Ishikawa (cell line): ENCODE measurements at regions not wholly inside any gene's neighbourhood (a gene's known extent, or its start where the extent isn't known, plus 50 kb on each side); places are given as distances from the start of the nearest gene placed in this dataset.

Source experiments
- CEBPB ChIP-seq: IDR thresholded peaks from 2 replicates; pipeline ENCODE4 v1.6.1; 2012
- CREB1 ChIP-seq: IDR thresholded peaks from 2 replicates; pipeline ENCODE4 v1.6.1; 2012; ENCODE audit warnings: low read depth
- EGR1 ChIP-seq: IDR thresholded peaks from 2 replicates; pipeline ENCODE4 v1.6.1; 2012
- EP300 ChIP-seq: IDR thresholded peaks from 2 replicates; pipeline ENCODE4 v1.6.1; 2012; ENCODE audit warnings: borderline replicate concordance
- FOXM1 ChIP-seq: IDR thresholded peaks from 2 replicates; pipeline ENCODE4 v1.6.1; 2012; ENCODE audit warnings: low read depth, borderline replicate concordance
- NFIC ChIP-seq: IDR thresholded peaks from 2 replicates; pipeline ENCODE4 v1.6.1; 2012
- RAD21 ChIP-seq: IDR thresholded peaks from 2 replicates; pipeline ENCODE4 v1.6.1; 2012; ENCODE audit warnings: low read depth
- TAF1 ChIP-seq: IDR thresholded peaks from 2 replicates; pipeline ENCODE4 v1.6.1; 2012; ENCODE audit warnings: low read depth, mild to moderate bottlenecking
- TCF12 ChIP-seq: IDR thresholded peaks from 2 replicates; pipeline ENCODE4 v1.6.1; 2012; ENCODE audit warnings: low read depth
- TEAD4 ChIP-seq: IDR thresholded peaks from 2 replicates; pipeline ENCODE4 v1.6.1; 2012
- YY1 ChIP-seq: IDR thresholded peaks from 2 replicates; pipeline ENCODE4 v1.6.1; 2012; ENCODE audit warnings: low read depth
- ZBTB7A ChIP-seq: IDR thresholded peaks from 2 replicates; pipeline ENCODE4 v1.6.1; 2012; ENCODE audit warnings: low read depth
- TF ChIP-seq, protein P1 (sequence below): IDR thresholded peaks from 2 replicates; pipeline ENCODE4 v1.6.1; 2012
- TF ChIP-seq, protein P2 (sequence below): IDR thresholded peaks from 2 replicates; pipeline ENCODE4 v1.6.1; 2012; ENCODE audit warnings: low read depth, mild to moderate bottlenecking
- TF ChIP-seq, protein P3 (sequence below): IDR thresholded peaks from 2 replicates; pipeline ENCODE4 v1.6.1; 2012

DNA sequence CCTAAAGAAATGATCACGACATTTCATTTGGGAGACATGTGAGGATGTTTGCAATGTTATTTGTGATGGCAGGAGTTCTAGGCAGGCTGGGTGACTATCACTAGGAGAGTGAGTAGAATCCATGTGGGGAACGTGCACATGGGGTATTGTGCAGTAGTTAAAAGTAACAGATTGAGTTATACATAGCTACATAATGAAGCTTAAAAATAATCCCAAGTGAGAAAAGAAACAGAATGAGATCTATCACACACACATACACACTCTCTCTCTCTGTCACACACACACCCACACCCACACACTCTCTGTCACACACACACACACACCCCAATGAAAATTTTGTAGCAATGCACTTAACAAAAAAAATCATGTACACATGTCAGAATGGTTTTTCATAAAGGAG is 218.7 kb upstream of the ARG1 start:
- TF ChIP-seq TEAD4: no peak
- TF ChIP-seq CEBPB: no peak

GRCh38 chr6:131356161-131356560 is 216.9 kb upstream of the ARG1 start:
- no peak for TF ChIP-seq TEAD4
- no peak for TF ChIP-seq CREB1
- TF ChIP-seq NFIC: no peak

DNA sequence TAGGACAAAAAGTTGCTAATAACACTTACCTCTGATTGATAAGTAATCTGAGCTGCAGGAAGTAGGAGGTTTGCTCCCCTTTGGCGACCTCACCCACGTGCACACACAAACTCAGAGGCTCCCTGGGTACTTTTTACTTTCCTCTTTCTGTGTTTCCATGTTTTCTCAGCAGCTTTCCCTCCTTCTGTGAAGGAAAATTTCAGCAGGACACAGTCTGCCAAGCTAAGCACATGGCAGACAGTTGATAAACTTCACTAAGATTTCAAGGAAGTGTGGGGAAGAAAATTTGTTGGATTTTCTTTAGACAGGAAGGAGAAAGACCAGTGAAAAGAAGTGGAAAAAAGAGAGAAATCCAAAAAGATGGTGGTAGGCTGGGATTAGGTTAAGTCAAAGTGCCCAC is 215.5 kb upstream of the ARG1 start:
- no peak for TF ChIP-seq EGR1
- TF ChIP-seq, protein P1, sequence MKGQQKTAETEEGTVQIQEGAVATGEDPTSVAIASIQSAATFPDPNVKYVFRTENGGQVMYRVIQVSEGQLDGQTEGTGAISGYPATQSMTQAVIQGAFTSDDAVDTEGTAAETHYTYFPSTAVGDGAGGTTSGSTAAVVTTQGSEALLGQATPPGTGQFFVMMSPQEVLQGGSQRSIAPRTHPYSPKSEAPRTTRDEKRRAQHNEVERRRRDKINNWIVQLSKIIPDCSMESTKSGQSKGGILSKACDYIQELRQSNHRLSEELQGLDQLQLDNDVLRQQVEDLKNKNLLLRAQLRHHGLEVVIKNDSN: no peak
- no peak for TF ChIP-seq YY1
- TF ChIP-seq TEAD4: no peak
- TF ChIP-seq, protein P2, sequence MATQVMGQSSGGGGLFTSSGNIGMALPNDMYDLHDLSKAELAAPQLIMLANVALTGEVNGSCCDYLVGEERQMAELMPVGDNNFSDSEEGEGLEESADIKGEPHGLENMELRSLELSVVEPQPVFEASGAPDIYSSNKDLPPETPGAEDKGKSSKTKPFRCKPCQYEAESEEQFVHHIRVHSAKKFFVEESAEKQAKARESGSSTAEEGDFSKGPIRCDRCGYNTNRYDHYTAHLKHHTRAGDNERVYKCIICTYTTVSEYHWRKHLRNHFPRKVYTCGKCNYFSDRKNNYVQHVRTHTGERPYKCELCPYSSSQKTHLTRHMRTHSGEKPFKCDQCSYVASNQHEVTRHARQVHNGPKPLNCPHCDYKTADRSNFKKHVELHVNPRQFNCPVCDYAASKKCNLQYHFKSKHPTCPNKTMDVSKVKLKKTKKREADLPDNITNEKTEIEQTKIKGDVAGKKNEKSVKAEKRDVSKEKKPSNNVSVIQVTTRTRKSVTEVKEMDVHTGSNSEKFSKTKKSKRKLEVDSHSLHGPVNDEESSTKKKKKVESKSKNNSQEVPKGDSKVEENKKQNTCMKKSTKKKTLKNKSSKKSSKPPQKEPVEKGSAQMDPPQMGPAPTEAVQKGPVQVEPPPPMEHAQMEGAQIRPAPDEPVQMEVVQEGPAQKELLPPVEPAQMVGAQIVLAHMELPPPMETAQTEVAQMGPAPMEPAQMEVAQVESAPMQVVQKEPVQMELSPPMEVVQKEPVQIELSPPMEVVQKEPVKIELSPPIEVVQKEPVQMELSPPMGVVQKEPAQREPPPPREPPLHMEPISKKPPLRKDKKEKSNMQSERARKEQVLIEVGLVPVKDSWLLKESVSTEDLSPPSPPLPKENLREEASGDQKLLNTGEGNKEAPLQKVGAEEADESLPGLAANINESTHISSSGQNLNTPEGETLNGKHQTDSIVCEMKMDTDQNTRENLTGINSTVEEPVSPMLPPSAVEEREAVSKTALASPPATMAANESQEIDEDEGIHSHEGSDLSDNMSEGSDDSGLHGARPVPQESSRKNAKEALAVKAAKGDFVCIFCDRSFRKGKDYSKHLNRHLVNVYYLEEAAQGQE: no peak
- TF ChIP-seq TCF12: no peak
- TF ChIP-seq EP300: no peak
- TF ChIP-seq CEBPB: no peak
- TF ChIP-seq, protein P3, sequence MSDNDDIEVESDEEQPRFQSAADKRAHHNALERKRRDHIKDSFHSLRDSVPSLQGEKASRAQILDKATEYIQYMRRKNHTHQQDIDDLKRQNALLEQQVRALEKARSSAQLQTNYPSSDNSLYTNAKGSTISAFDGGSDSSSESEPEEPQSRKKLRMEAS: no peak
- no peak for TF ChIP-seq ZBTB7A
- no peak for TF ChIP-seq FOXM1
- no peak for TF ChIP-seq TAF1
- TF ChIP-seq CREB1: no peak
- TF ChIP-seq RAD21: no peak
- TF ChIP-seq NFIC: no peak

GRCh38 chr6:131362070-131362469 is 211.0 kb upstream of the ARG1 start:
- TF ChIP-seq TCF12 (no peak), NFIC (no peak), CEBPB (no peak), FOXM1 (no peak), RAD21 (no peak), ZBTB7A (no peak), EP300 (no peak), TAF1 (no peak), YY1 (no peak), CREB1 (no peak), EGR1 (no peak), TEAD4 (no peak)
- TF ChIP-seq, protein P1: no peak
- TF ChIP-seq, protein P3: no peak
- TF ChIP-seq, protein P2: no peak

DNA sequence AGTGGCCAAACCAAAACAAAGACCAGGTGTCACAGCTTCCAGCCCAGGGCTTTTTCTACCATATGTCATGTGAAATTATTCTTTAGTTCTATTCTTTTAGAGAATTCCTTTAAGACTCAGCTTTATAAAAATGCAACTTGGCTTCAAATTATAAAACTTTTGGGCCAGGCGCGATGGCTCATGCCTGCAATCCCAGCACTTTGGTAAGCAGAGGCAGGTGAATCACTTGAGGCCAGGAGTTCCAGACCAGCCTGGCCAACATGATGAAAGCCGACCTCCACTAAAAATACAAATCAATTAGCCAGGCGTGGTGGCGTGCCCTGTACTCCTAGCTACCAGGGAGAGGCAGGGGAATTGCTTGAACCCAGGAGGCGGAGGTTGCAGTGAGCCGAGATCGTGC is 210.3 kb upstream of the ARG1 start:
- no peak for TF ChIP-seq TAF1
- no peak for TF ChIP-seq NFIC
- no peak for TF ChIP-seq EP300
- TF ChIP-seq FOXM1: no peak
- no peak for TF ChIP-seq CEBPB

GRCh38 chr6:131363947-131364834 is 208.8 kb upstream of the ARG1 start:
- TF ChIP-seq FOXM1 (no peak), EGR1 (no peak), TCF12 (no peak), TEAD4 (no peak), EP300 (no peak), CREB1 (no peak), YY1 (no peak), TAF1 (no peak), ZBTB7A (no peak), CEBPB (no peak), RAD21 (no peak)
- TF ChIP-seq, protein P3: no peak
- TF ChIP-seq, protein P2: no peak
- TF ChIP-seq, protein P1: no peak
